ENCODE measurements at regions not wholly inside any gene's neighbourhood (a gene's known extent, or its start where the extent isn't known, plus 50 kb on each side); places are given as distances from the start of the nearest gene placed in this dataset.

- H2AFZ ChIP-seq (ENCODE audit: low read length) = no peak overlapping the region
- in situ Hi-C loops (cut with HindIII; ENCODE audit: extremely low pct_ligation_motif_present, low pct_unique_long_range_greater_than_20kb) (no loop called here), intact Hi-C loops (cut with micrococcal nuclease; ENCODE audit: unreplicated experiment) (no loop called here)
- no peak overlapping the region for H3K4me3 ChIP-seq (replicated peaks in 1 of 3; ENCODE audit: insufficient read depth in 1 of 3, low read depth in 2 of 3, low read length in 3 of 3)
- H3K9me3 ChIP-seq (ENCODE audit: low read length) = no peaks in the 10 kb centered on the region
- POLR2A ChIA-PET = no interaction called here
- no peak overlapping the region for H3K4me2 ChIP-seq (ENCODE audit: low read depth, low read length)
- no peaks in the 10 kb centered on the region for H3K4me1 ChIP-seq (ENCODE audit: insufficient read depth, low read length)
- FAIRE-seq (no peak), ATAC-seq (no peak), DNase-seq (ENCODE audit: low spot score) (no peak)
- no peaks in the 10 kb centered on the region for H3K27me3 ChIP-seq (ENCODE audit: control insufficient read depth in 1 of 2, insufficient read depth in 2 of 2, low read length in 2 of 2)
- WGBS (ENCODE audit: low lambda C conversion rate) = 5% methylated on average over 4 of the region's 4 CpGs
- H3K9ac ChIP-seq (ENCODE audit: insufficient read depth, low read depth, low read length) = no peak overlapping the region
- CTCF ChIA-PET (ENCODE audit: low intra/inter-chr PET ratio, low total read pairs) = no interaction called here
- H4K20me1 ChIP-seq (ENCODE audit: insufficient read depth, low read length) = no peaks in the 10 kb centered on the region
- TF ChIP-seq ZNF7 (CRISPR knock-in tag; IDR thresholded peaks at IDR 0.05) (no peak), JDP2 (CRISPR knock-in tag; IDR thresholded peaks at IDR 0.05; ENCODE audit: borderline replicate concordance) (no peak), ATF5 (CRISPR knock-in tag; IDR thresholded peaks at IDR 0.05; ENCODE audit: low read depth) (no peak), PATZ1 (CRISPR knock-in tag; IDR thresholded peaks at IDR 0.05) (no peak), ZFP36L2 (CRISPR knock-in tag; IDR thresholded peaks at IDR 0.05) (no peak), ZSCAN25 (CRISPR knock-in tag; IDR thresholded peaks at IDR 0.05) (no peak), E2F5 (CRISPR knock-in tag; conservative IDR thresholded peaks at IDR 0.05) (no peak), E2F2 (CRISPR knock-in tag; IDR thresholded peaks at IDR 0.05; ENCODE audit: borderline replicate concordance) (no peak), NFIB (CRISPR knock-in tag; IDR thresholded peaks at IDR 0.05; ENCODE audit: borderline replicate concordance) (no peak), ZNF775 (CRISPR knock-in tag; IDR thresholded peaks at IDR 0.05; ENCODE audit: borderline replicate concordance) (no peak), HMG20B (CRISPR knock-in tag; conservative IDR thresholded peaks at IDR 0.05) (no peak), MED8 (CRISPR knock-in tag; IDR thresholded peaks at IDR 0.05; ENCODE audit: insufficient replicate concordance) (no peak)
- BruUV-seq (replicated peaks) = no TSS peak
- H3K36me3 ChIP-seq (replicated peaks in 1 of 2; ENCODE audit: control insufficient read depth in 1 of 2, insufficient read depth in 2 of 2, low read length in 2 of 2) = no peaks in the 10 kb centered on the region
- H3K79me2 ChIP-seq (ENCODE audit: insufficient read depth, low read length) = no peaks in the 10 kb centered on the region
- H3K27ac ChIP-seq (ENCODE audit: extremely low read length, insufficient read depth, low read length) = no peak overlapping the region
These were observed 868.6 kb downstream of the OTOL1 start for GRCh38 chr3:162365066-162365719.

All from HepG2 (cell line).